KMS-11 (cell line): ENCODE measurements at regions not wholly inside any gene's neighbourhood (a gene's known extent, or its start where the extent isn't known, plus 50 kb on each side); places are given as distances from the start of the nearest gene placed in this dataset.

ENCODE experiments used
- H2AFZ ChIP-seq: fragments of 200-600 bp; sonication (generic); 2 replicates; pipeline ENCODE4 v1.6.1; 2016; ENCODE audit warnings: antibody characterized with exemption, mixed run types, low read depth
- H3K27ac ChIP-seq: fragments of 200-600 bp; sonication (generic); 2 replicates; pipeline ENCODE4 v1.6.1; 2016; ENCODE audit warnings: mild to moderate bottlenecking, mixed run types
- H3K27me3 ChIP-seq: fragments of 200-600 bp; sonication (generic); 2 replicates; pipeline ENCODE4 v1.6.1; 2017; ENCODE audit warnings: mild to moderate bottlenecking, low read depth, mixed run types, moderate library complexity; ENCODE audit not compliant: insufficient read depth
- H3K36me3 ChIP-seq: fragments of 200-600 bp; sonication (generic); 2 replicates; pipeline ENCODE4 v1.6.1; 2017; ENCODE audit warnings: mild to moderate bottlenecking, mixed run types; ENCODE audit not compliant: insufficient read depth
- H3K4me1 ChIP-seq: fragments of 200-600 bp; sonication (generic); 2 replicates; pipeline ENCODE4 v1.6.1; 2016; ENCODE audit warnings: mild to moderate bottlenecking, low read depth, mixed run types; ENCODE audit not compliant: poor library complexity, severe bottlenecking
- H3K4me2 ChIP-seq: fragments of 200-600 bp; sonication (generic); 2 replicates; pipeline ENCODE4 v1.7.0; 2016; ENCODE audit warnings: mild to moderate bottlenecking, mixed run types
- H3K4me3 ChIP-seq: fragments of 200-600 bp; sonication (generic); IDR thresholded peaks from 2 replicates; pipeline ENCODE4 v1.6.1; 2017; ENCODE audit warnings: low read depth, low read length, mixed read lengths; ENCODE audit not compliant: insufficient read depth
- H3K79me2 ChIP-seq: fragments of 200-600 bp; sonication (generic); 2 replicates; pipeline ENCODE4 v1.6.1; 2016; ENCODE audit warnings: low read depth, mixed run types; ENCODE audit not compliant: insufficient read depth
- H3K9ac ChIP-seq: fragments of 200-600 bp; sonication (generic); 2 replicates; pipeline ENCODE4 v1.6.1; 2016; ENCODE audit warnings: mild to moderate bottlenecking, mixed run types
- H4K20me1 ChIP-seq: fragments of 200-600 bp; sonication (generic); 2 replicates; pipeline ENCODE4 v1.6.1; 2016; ENCODE audit warnings: mild to moderate bottlenecking, mixed run types; ENCODE audit not compliant: insufficient read depth
- CTCF ChIP-seq: fragments of 200-600 bp; sonication (generic); conservative IDR thresholded peaks from 2 replicates; pipeline ENCODE4 v1.6.1; 2017; ENCODE audit warnings: low read depth, mild to moderate bottlenecking, antibody characterized with exemption, low read length, moderate library complexity, mixed read lengths

GRCh38 chr14:99062216-99062615, 209.8 kb downstream of the BCL11B start:
- Histone ChIP-seq H3K27ac (no peak overlapping the region), H3K4me1 (no peaks in the 10 kb centered on the region), H3K4me3 (no peak overlapping the region), H3K9ac (no peak overlapping the region), H4K20me1 (no peaks in the 10 kb centered on the region), H3K36me3 (no peaks in the 10 kb centered on the region), H3K4me2 (no peak overlapping the region), H2AFZ (no peak overlapping the region), H3K79me2 (no peaks in the 10 kb centered on the region), H3K27me3 (no peaks in the 10 kb centered on the region)
- no peak for TF ChIP-seq CTCF

GRCh38 chr14:99062772-99063418, 209.1 kb downstream of the BCL11B start:
- H3K4me2 ChIP-seq: no peak overlapping the region
- no peaks in the 10 kb centered on the region for H3K36me3 ChIP-seq
- no peaks in the 10 kb centered on the region for H3K79me2 ChIP-seq
- no peak overlapping the region for H2AFZ ChIP-seq
- no peak overlapping the region for H3K9ac ChIP-seq
- no peak overlapping the region for H3K27ac ChIP-seq
- TF ChIP-seq CTCF: no peak
- no peaks in the 10 kb centered on the region for H3K27me3 ChIP-seq
- no peaks in the 10 kb centered on the region for H3K4me1 ChIP-seq
- no peak overlapping the region for H3K4me3 ChIP-seq
- no peaks in the 10 kb centered on the region for H4K20me1 ChIP-seq

GRCh38 chr14:99063620-99064225, 208.3 kb downstream of the BCL11B start:
- no peak for TF ChIP-seq CTCF
- Histone ChIP-seq H3K9ac (no peak overlapping the region), H4K20me1 (no peaks in the 10 kb centered on the region), H3K36me3 (no peaks in the 10 kb centered on the region), H3K4me1 (no peaks in the 10 kb centered on the region), H3K79me2 (no peaks in the 10 kb centered on the region), H3K27me3 (no peaks in the 10 kb centered on the region), H3K27ac (no peak overlapping the region), H3K4me3 (no peak overlapping the region), H2AFZ (no peak overlapping the region), H3K4me2 (no peak overlapping the region)

- no peaks in the 10 kb centered on the region for H3K4me1 ChIP-seq
- H3K36me3 ChIP-seq: no peaks in the 10 kb centered on the region
- no peak overlapping the region for H3K4me3 ChIP-seq
- no peaks in the 10 kb centered on the region for H3K79me2 ChIP-seq
- no peak overlapping the region for H3K27ac ChIP-seq
- H3K4me2 ChIP-seq: no peak overlapping the region
- H3K27me3 ChIP-seq: no peaks in the 10 kb centered on the region
- H3K9ac ChIP-seq: no peak overlapping the region
- no peak overlapping the region for H2AFZ ChIP-seq
- TF ChIP-seq CTCF: no peak
- H4K20me1 ChIP-seq: no peaks in the 10 kb centered on the region
These were observed 207.6 kb downstream of the BCL11B start for GRCh38 chr14:99064262-99064954.
